Heart left ventricle (tissue), 13 donors: ENCODE measurements at regions not wholly inside any gene's neighbourhood (a gene's known extent, or its start where the extent isn't known, plus 50 kb on each side); places are given as distances from the start of the nearest gene placed in this dataset.

Experiments
- CTCF ChIP-seq, 12 donors: fragments of 200-600 bp; sonication (generic) in 4 of 12; IDR thresholded peaks; one replicate each; pipeline versions ENCODE4 v1.5.0 to v1.8.0; 2018 to 2022; ENCODE audit warnings: antibody characterized with exemption in 12 of 12, mild to moderate bottlenecking in 5 of 12
- POLR2A ChIP-seq, 2 donors: fragments of 450-650 bp; IDR thresholded peaks; one replicate each; pipeline ENCODE4 v1.6.1; 2017; ENCODE audit warnings: antibody characterized with exemption in 2 of 2, mild to moderate bottlenecking in 2 of 2, moderate library complexity in 2 of 2
- donor health status: ischemic (EF 13 %, LVEDD 7.1; RV severe dilation, severe dysfunction).
- donor health status: DM: no; HTN: yes; CAD: no.
- donor health status: DM: no; HTN: no; CAD: no.
- donor health status: ischemic (EF 25% LVEDD 6.9; RV normal size, moderate dysfunction).
- donor health status: ischemic (EF 25% LVEDD 5.7; RV mildly dilated, moderate dysfunction).
- donor health status: ischemic (EF 35%, LVEDD 5.7; RV mildly dilated, moderate dysfunction).
- donor health status: nonischemic (EF 11% LVEDD 7.7; RV severe dilation, severe dysfunction).
- donor health status: DM: yes; HTN: yes; CAD: no.
- donor health status: PGD.
- donor health status: ischemic (EF 29% LVEDD 5.4; RV normal size, mild dysfunction).
- donor health status: nonischemic (EF 23%, LVEDD 6.1; RV moderate dilation, normal function).

GRCh38 chr13:40317980-40318327 lies 348.5 kb downstream of the FOXO1 start:
- no peak for TF ChIP-seq CTCF (IDR thresholded peaks at IDR 0.05)
- TF ChIP-seq POLR2A (IDR thresholded peaks at IDR 0.05), result no peak
